ENCODE measurements at regions not wholly inside any gene's neighbourhood (a gene's known extent, or its start where the extent isn't known, plus 50 kb on each side); places are given as distances from the start of the nearest gene placed in this dataset.
"Not testable (repeated sequence)": the region's sequence is repeated elsewhere in the genome, so short reads cannot be mapped to it uniquely, and the experiment has no call there.

- no peaks in the 10 kb centered on the region for H3K36me3 ChIP-seq
These were observed 81.8 kb upstream of the OR9Q1 start for GRCh38 chr11:57941875-57942274.

GRCh38 chr11:57942808-57943207 lies 80.9 kb upstream of the OR9Q1 start:
- H3K4me1 ChIP-seq = no peaks in the 10 kb centered on the region
- no peak for TF ChIP-seq Cebpa-rat (IDR thresholded peaks at IDR 0.05)
- H3K4me3 ChIP-seq = no peak overlapping the region
- no peak overlapping the region for H3K27ac ChIP-seq
- H3K9ac ChIP-seq = no peak overlapping the region
- no peaks in the 10 kb centered on the region for H4K20me1 ChIP-seq
- no peak overlapping the region for H3K4me2 ChIP-seq
- no peaks in the 10 kb centered on the region for H3K36me3 ChIP-seq
- 0 out of 2 replicates have a peak, but pooled peaks cover 9% of the 10 kb centered on the region for H3K9me3 ChIP-seq
- no peaks in the 10 kb centered on the region for H3K27me3 ChIP-seq

More at GRCh38 chr11:57941875-57942274, 81.8 kb upstream of the OR9Q1 start:
- no peak overlapping the region for H3K4me3 ChIP-seq
- no peaks in the 10 kb centered on the region for H3K4me1 ChIP-seq
- H3K9ac ChIP-seq = no peak overlapping the region
- no peaks in the 10 kb centered on the region for H4K20me1 ChIP-seq
- no peak overlapping the region for H3K27ac ChIP-seq
- no peak for TF ChIP-seq Cebpa-rat (IDR thresholded peaks at IDR 0.05)
- H3K27me3 ChIP-seq = no peaks in the 10 kb centered on the region
- H3K4me2 ChIP-seq = no peak overlapping the region
- 0 out of 2 replicates have a peak, but pooled peaks cover 9% of the 10 kb centered on the region for H3K9me3 ChIP-seq

GRCh38 chr11:57943766-57944165 lies 79.9 kb upstream of the OR9Q1 start:
- H3K27me3 ChIP-seq, H3K9ac ChIP-seq, H3K4me3 ChIP-seq, H3K36me3 ChIP-seq, H3K9me3 ChIP-seq, H4K20me1 ChIP-seq, H3K27ac ChIP-seq, H3K4me1 ChIP-seq, H3K4me2 ChIP-seq: not testable (repeated sequence)

- Histone ChIP-seq H3K27ac (no peak overlapping the region), H4K20me1 (no peaks in the 10 kb centered on the region), H3K4me3 (no peak overlapping the region), H3K9me3 (0 out of 2 replicates have a peak, but pooled peaks cover 9% of the 10 kb centered on the region), H3K9ac (no peak overlapping the region), H3K4me1 (no peaks in the 10 kb centered on the region), H3K27me3 (no peaks in the 10 kb centered on the region), H3K4me2 (no peak overlapping the region), H3K36me3 (no peaks in the 10 kb centered on the region)
- TF ChIP-seq Cebpa-rat (IDR thresholded peaks at IDR 0.05) = no peak
These were observed 77.1 kb upstream of the OR9Q1 start for GRCh38 chr11:57946628-57947027.

GRCh38 chr11:57964660-57965059 lies 59.0 kb upstream of the OR9Q1 start:
- no peaks in the 10 kb centered on the region for H3K4me1 ChIP-seq
- no peaks in the 10 kb centered on the region for H3K27me3 ChIP-seq
- TF ChIP-seq Cebpa-rat (IDR thresholded peaks at IDR 0.05) = no peak
- H3K36me3 ChIP-seq = no peaks in the 10 kb centered on the region
- H3K27ac ChIP-seq = no peak overlapping the region
- no peak overlapping the region for H3K4me2 ChIP-seq
- H3K9ac ChIP-seq = no peak overlapping the region
- no peak overlapping the region for H3K4me3 ChIP-seq
- no peaks in the 10 kb centered on the region for H4K20me1 ChIP-seq
- no peaks in the 10 kb centered on the region for H3K9me3 ChIP-seq

GRCh38 chr11:57971272-57972012 lies 52.2 kb upstream of the OR9Q1 start:
- H3K4me1 ChIP-seq = no peaks in the 10 kb centered on the region
- no peaks in the 10 kb centered on the region for H4K20me1 ChIP-seq
- H3K9ac ChIP-seq = no peak overlapping the region
- no peak overlapping the region for H3K4me2 ChIP-seq
- H3K36me3 ChIP-seq = no peaks in the 10 kb centered on the region
- no peak for TF ChIP-seq Cebpa-rat (IDR thresholded peaks at IDR 0.05)
- H3K27ac ChIP-seq = no peak overlapping the region
- no peaks in the 10 kb centered on the region for H3K27me3 ChIP-seq
- no peak overlapping the region for H3K4me3 ChIP-seq
- no peaks in the 10 kb centered on the region for H3K9me3 ChIP-seq

GRCh38 chr11:57972013-57972367 lies 51.7 kb upstream of the OR9Q1 start:
- no peaks in the 10 kb centered on the region for H3K9me3 ChIP-seq
- H3K36me3 ChIP-seq = no peaks in the 10 kb centered on the region
- no peaks in the 10 kb centered on the region for H3K4me1 ChIP-seq
- H3K4me3 ChIP-seq = no peak overlapping the region
- H3K9ac ChIP-seq = no peak overlapping the region
- no peaks in the 10 kb centered on the region for H3K27me3 ChIP-seq
- TF ChIP-seq Cebpa-rat (IDR thresholded peaks at IDR 0.05) = no peak
- no peaks in the 10 kb centered on the region for H4K20me1 ChIP-seq
- H3K27ac ChIP-seq = no peak overlapping the region
- no peak overlapping the region for H3K4me2 ChIP-seq
